Pancreas (tissue), 10 donors: ENCODE measurements at regions not wholly inside any gene's neighbourhood (a gene's known extent, or its start where the extent isn't known, plus 50 kb on each side); places are given as distances from the start of the nearest gene placed in this dataset.

ENCODE experiments used
- ATAC-seq, 4 donors: fragments of 200-7000 bp; cut with Tn5 transposase; one replicate each; pipeline versions ENCODE4 v1.8.0 to v1.9.1; 2020; ENCODE audit warnings: mild to moderate bottlenecking in 4 of 4, moderate library complexity in 4 of 4
- DNase-seq, 6 donors: peaks; one replicate each; pipeline ENCODE4 v3.0.0-alpha.2; 2020
- FAIRE-seq: peaks from 2 replicates; lab custom pipeline; 2012; peaks lifted over from hg19 to GRCh38; lab: Jason Lieb, UNC
- H3K27ac ChIP-seq, 4 donors: fragments of 200-600 bp; sonication (generic); 1 replicate in 3 of 4; 2 replicates in 1 of 4; pipeline versions ENCODE4 v1.5.0 to v1.8.0; 2020
- H3K27me3 ChIP-seq, 4 donors: fragments of 200-600 bp; one replicate each; pipeline ENCODE4 v1.8.0; 2021
- H3K36me3 ChIP-seq, 3 donors: fragments of 200-600 bp; sonication (generic) in 1 of 3; one replicate each; pipeline versions ENCODE4 v1.5.0 to v1.8.0; 2020 to 2021
- H3K4me1 ChIP-seq, 3 donors: fragments of 200-600 bp; one replicate each; pipeline ENCODE4 v1.8.0; 2021
- H3K4me3 ChIP-seq, 4 donors: fragments of 200-600 bp; sonication (generic) in 2 of 4; one replicate each; pipeline versions ENCODE4 v1.5.0 to v1.8.0; 2020 to 2021
- H3K9me3 ChIP-seq, 4 donors: fragments of 200-600 bp; one replicate each; pipeline ENCODE4 v1.8.0; 2021
- CTCF ChIP-seq, 4 donors: fragments of 200-600 bp; sonication (generic) in 3 of 4; IDR thresholded peaks; one replicate each; pipeline versions ENCODE4 v1.5.0 to v1.8.0; 2021; ENCODE audit warnings: antibody characterized with exemption in 4 of 4
- WGBS, 2 donors: extraction: QIAGEN DNeasy Blood & Tissue Kit; methylation state at CpG; one replicate each; pipeline ENCODE4 v1.1.7; 2013; 5-methylcytosine and 5-hydroxymethylcytosine counted together
- intact Hi-C, 3 donors: fragments of 100-400 bp; cut with DNase I; formaldehyde crosslinking; loops; one replicate each; pipeline versions ENCODE4 v1.11.1 to v1.14.2; 2022
- donor health status: healthy with polysubstance abuse.
- donor health status: DM: no; HTN: no; CAD: no; lungs with moderate emphysema.
- donor health status: DM: no; HTN: no; CAD: no.
- donor health status: control.
- donor health status: control.
- donor health status: Bipolar disorder and iron deficiency.
- donor health status: DM: yes; HTN: yes; CAD: no.
- donor health status: DM: no; HTN: no; CAD: no.
- donor health status: DM: no; HTN: no; CAD: no.
- donor health status: DM: yes; HTN: yes; CAD: no.

- Histone ChIP-seq H3K27me3 (no peaks in the 10 kb centered on the region), H3K4me1 (no peaks in the 10 kb centered on the region), H3K27ac (no peak overlapping the region), H3K36me3 (no peaks in the 10 kb centered on the region), H3K4me3 (no peak overlapping the region), H3K9me3 (no peaks in the 10 kb centered on the region)
- no peak for TF ChIP-seq CTCF (IDR thresholded peaks at IDR 0.05)
- DNase-seq (no peak), FAIRE-seq (no peak), ATAC-seq (no peak)
- 57 to 65% methylated on average over 4 of the region's 4 CpGs for WGBS, 2 donors
- intact Hi-C loops: no loop called here
Observed at GRCh38 chr12:67909091-67909531, 80.1 kb upstream of the IFNG-AS1 start.

GRCh38 chr12:67909681-67910080 lies 79.6 kb upstream of the IFNG-AS1 start:
- TF ChIP-seq CTCF (IDR thresholded peaks at IDR 0.05): no peak
- FAIRE-seq: no peak
- Histone ChIP-seq H3K4me3 (no peak overlapping the region), H3K27me3 (no peaks in the 10 kb centered on the region), H3K9me3 (no peaks in the 10 kb centered on the region), H3K4me1 (no peaks in the 10 kb centered on the region), H3K27ac (no peak overlapping the region), H3K36me3 (no peaks in the 10 kb centered on the region)
- WGBS, 2 donors: 72 to 74% methylated on average over 2 of the region's 2 CpGs
- no peak for DNase-seq
- intact Hi-C loops: no loop called here
- ATAC-seq: no peak

DNA sequence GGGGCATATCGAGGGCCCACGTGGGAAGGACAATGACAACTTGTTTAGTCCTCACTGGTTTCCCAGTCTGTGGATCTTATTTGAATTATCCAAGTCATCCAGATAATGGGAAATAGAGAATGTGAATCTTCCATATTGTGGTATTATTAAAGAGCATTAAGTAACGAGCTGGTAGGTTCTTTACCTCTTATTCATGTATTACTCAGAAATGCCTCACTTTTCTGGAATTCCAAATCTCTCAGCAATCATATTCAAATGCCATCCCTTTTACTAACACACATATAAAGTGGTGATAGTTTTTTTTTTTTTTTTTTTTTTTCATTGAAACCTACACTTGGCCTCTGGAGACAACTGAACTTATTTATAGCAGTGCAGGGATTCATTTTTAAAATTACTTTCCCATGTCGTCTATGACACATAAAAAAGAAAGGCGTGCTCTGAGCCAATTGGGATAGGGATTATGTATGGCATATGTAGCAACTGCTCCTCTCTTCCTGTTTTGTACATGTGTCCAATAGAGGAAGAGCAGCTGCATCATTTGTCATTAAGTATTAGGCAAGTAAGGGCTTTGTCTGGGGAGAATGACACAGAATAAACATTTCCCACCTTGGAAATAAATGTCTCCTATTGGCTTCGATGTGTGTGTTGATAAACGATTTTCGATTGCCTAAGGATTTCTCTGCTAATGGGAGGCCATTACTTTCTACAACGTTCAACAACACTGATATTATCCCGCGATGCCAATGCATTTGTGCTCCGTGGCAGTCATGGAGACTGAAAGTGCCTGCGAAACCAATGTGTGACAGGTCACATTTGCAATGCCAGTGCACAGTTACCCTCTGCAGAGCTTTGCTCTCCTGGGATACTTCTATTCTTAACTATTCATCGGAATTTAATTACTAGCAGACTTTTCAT lies 78.6 kb upstream of the IFNG-AS1 start:
- ATAC-seq (no peak), FAIRE-seq (no peak), DNase-seq (no peak)
- TF ChIP-seq CTCF (IDR thresholded peaks at IDR 0.05): no peak
- no peaks in the 10 kb centered on the region for H3K36me3 ChIP-seq
- intact Hi-C loops: no loop called here
- no peak overlapping the region for H3K27ac ChIP-seq
- no peak overlapping the region for H3K4me3 ChIP-seq
- no peaks in the 10 kb centered on the region for H3K9me3 ChIP-seq
- no peaks in the 10 kb centered on the region for H3K4me1 ChIP-seq
- WGBS, 2 donors: 63 to 65% methylated on average over 14 of the region's 14 CpGs
- no peaks in the 10 kb centered on the region for H3K27me3 ChIP-seq

DNA sequence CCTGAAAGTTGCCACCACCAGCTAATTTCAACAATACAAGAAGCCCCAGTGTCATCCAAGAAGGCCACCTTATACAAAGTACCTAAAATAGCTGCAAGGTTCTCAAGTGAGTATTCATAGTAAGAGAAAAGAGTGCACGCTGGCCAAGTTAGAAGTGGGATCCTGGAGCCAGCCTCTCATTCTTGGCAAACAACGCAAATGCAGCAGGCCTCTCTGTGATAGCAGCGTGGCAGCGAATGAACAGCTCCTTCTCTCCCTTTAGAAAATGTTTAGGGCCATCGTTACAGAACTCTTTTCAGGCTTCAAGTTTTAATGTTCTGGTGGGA lies 78.0 kb upstream of the IFNG-AS1 start:
- H3K27me3 ChIP-seq: no peaks in the 10 kb centered on the region
- no peak for TF ChIP-seq CTCF (IDR thresholded peaks at IDR 0.05)
- WGBS, 2 donors: 85 to 86% methylated on average over 5 of the region's 5 CpGs
- no peak for DNase-seq
- intact Hi-C loops: no loop called here
- ATAC-seq: no peak
- H3K27ac ChIP-seq: no peak overlapping the region
- H3K4me3 ChIP-seq: no peak overlapping the region
- no peaks in the 10 kb centered on the region for H3K9me3 ChIP-seq
- no peaks in the 10 kb centered on the region for H3K36me3 ChIP-seq
- FAIRE-seq: no peak
- no peaks in the 10 kb centered on the region for H3K4me1 ChIP-seq

- ATAC-seq (no peak), DNase-seq (no peak), FAIRE-seq (no peak)
- intact Hi-C loops: no loop called here
- 64 to 70% methylated on average over 3 of the region's 3 CpGs for WGBS, 2 donors
- Histone ChIP-seq H3K4me3 (no peak overlapping the region), H3K36me3 (no peaks in the 10 kb centered on the region), H3K9me3 (no peaks in the 10 kb centered on the region), H3K4me1 (no peaks in the 10 kb centered on the region), H3K27me3 (no peaks in the 10 kb centered on the region), H3K27ac (no peak overlapping the region)
- TF ChIP-seq CTCF (IDR thresholded peaks at IDR 0.05): no peak
Observed at GRCh38 chr12:67911789-67912188, 77.5 kb upstream of the IFNG-AS1 start.
